ENCODE measurements at regions not wholly inside any gene's neighbourhood (a gene's known extent, or its start where the extent isn't known, plus 50 kb on each side); places are given as distances from the start of the nearest gene placed in this dataset.
"Not testable (repeated sequence)": the region's sequence is repeated elsewhere in the genome, so short reads cannot be mapped to it uniquely, and the experiment has no call there.

- in situ Hi-C loops (cut with MboI; ENCODE audit: low sequenced_read_pairs): no loop called here
These were observed 115.4 kb upstream of the ERG start for GRCh38 chr21:38613686-38614085.

- in situ Hi-C loops (cut with MboI; ENCODE audit: low sequenced_read_pairs): no loop called here
These were observed 116.3 kb upstream of the ERG start for GRCh38 chr21:38614558-38614957.

GRCh38 chr21:38619480-38619879 is 121.2 kb upstream of the ERG start:
- in situ Hi-C loops (cut with MboI; ENCODE audit: low sequenced_read_pairs): no loop called here

GRCh38 chr21:38619992-38620479 is 121.8 kb upstream of the ERG start:
- in situ Hi-C loops (cut with MboI; ENCODE audit: low sequenced_read_pairs): no loop called here

GRCh38 chr21:38621132-38621531 is 122.9 kb upstream of the ERG start:
- in situ Hi-C loops (cut with MboI; ENCODE audit: low sequenced_read_pairs): no loop called here

GRCh38 chr21:38622081-38622826 is 124.0 kb upstream of the ERG start:
- in situ Hi-C loops (cut with MboI; ENCODE audit: low sequenced_read_pairs): no loop called here

- in situ Hi-C loops (cut with MboI; ENCODE audit: low sequenced_read_pairs): no loop called here
These were observed 124.5 kb upstream of the ERG start for GRCh38 chr21:38622827-38623209.

- in situ Hi-C loops (cut with MboI; ENCODE audit: low sequenced_read_pairs): no loop called here
These were observed 125.3 kb upstream of the ERG start for GRCh38 chr21:38623552-38623951.

- in situ Hi-C loops (cut with MboI; ENCODE audit: low sequenced_read_pairs): no loop called here
These were observed 126.7 kb upstream of the ERG start for GRCh38 chr21:38625000-38625399.

GRCh38 chr21:38626306-38626705 is 128.0 kb upstream of the ERG start:
- in situ Hi-C loops (cut with MboI; ENCODE audit: low sequenced_read_pairs): no loop called here

GRCh38 chr21:38628349-38628748 is 130.1 kb upstream of the ERG start:
- in situ Hi-C loops (cut with MboI; ENCODE audit: low sequenced_read_pairs): no loop called here

GRCh38 chr21:38631206-38631605 is 132.9 kb upstream of the ERG start:
- in situ Hi-C loops (cut with MboI; ENCODE audit: low sequenced_read_pairs): no loop called here

GRCh38 chr21:38631676-38632075 is 133.4 kb upstream of the ERG start:
- in situ Hi-C loops (cut with MboI; ENCODE audit: low sequenced_read_pairs): no loop called here

GRCh38 chr21:38637161-38637560 is 138.9 kb upstream of the ERG start:
- in situ Hi-C loops (cut with MboI; ENCODE audit: low sequenced_read_pairs): no loop called here

GRCh38 chr21:38639571-38640354 is 141.5 kb upstream of the ERG start:
- in situ Hi-C loops (cut with MboI; ENCODE audit: low sequenced_read_pairs): no loop called here

GRCh38 chr21:38640355-38640742 is 142.1 kb upstream of the ERG start:
- in situ Hi-C loops (cut with MboI; ENCODE audit: low sequenced_read_pairs): not testable (repeated sequence)

- in situ Hi-C loops (cut with MboI; ENCODE audit: low sequenced_read_pairs): no loop called here
These were observed 145.2 kb upstream of the ERG start for GRCh38 chr21:38643404-38644023.

- in situ Hi-C loops (cut with MboI; ENCODE audit: low sequenced_read_pairs): no loop called here
These were observed 147.0 kb upstream of the ERG start for GRCh38 chr21:38645282-38645681.

GRCh38 chr21:38646213-38646837 is 148.0 kb upstream of the ERG start:
- in situ Hi-C loops (cut with MboI; ENCODE audit: low sequenced_read_pairs): no loop called here

GRCh38 chr21:38649120-38649519 is 150.8 kb upstream of the ERG start:
- in situ Hi-C loops (cut with MboI; ENCODE audit: low sequenced_read_pairs): no loop called here

- in situ Hi-C loops (cut with MboI; ENCODE audit: low sequenced_read_pairs): no loop called here
These were observed 153.3 kb upstream of the ERG start for GRCh38 chr21:38651570-38651969.

Data from HL-60/S4 treated with phorbol 12-myristate 13-acetate at 8.2 ng/mL for 4 days and 3 days (cell line).